ENCODE measurements at regions not wholly inside any gene's neighbourhood (a gene's known extent, or its start where the extent isn't known, plus 50 kb on each side); places are given as distances from the start of the nearest gene placed in this dataset.

DNA sequence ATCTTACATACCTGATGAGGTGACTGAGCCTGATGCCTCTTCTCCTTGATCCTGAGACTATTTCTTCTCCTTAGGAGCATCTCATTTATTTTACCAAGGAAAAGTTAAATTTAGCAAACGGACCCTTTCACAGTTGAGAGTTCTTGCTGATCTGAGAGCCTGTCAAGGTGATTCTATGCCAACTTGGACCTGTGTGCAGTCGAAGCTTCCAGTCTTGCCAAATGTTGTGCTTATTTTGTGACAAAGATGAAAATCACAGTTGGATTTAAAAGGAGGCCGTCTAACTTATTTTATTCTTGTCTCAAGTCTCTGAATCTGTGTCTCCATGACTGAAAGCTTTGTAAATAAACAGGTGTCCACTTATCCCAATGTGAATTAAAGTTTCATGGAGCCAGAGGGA lies 296.3 kb upstream of the EPHA3 start:
- no peaks in the 10 kb centered on the region for H3K36me3 ChIP-seq (ENCODE audit: low read depth, low read length)
- H3K27me3 ChIP-seq (ENCODE audit: low read length) = no peaks in the 10 kb centered on the region
- H3K4me2 ChIP-seq (ENCODE audit: low read length) = no peak overlapping the region
- no peak for DNase-seq
- no peak overlapping the region for H2AFZ ChIP-seq (ENCODE audit: low read length)
- intact Hi-C loops (cut with micrococcal nuclease) = no loop called here
- H3K27ac ChIP-seq (ENCODE audit: low read length) = no peak overlapping the region
- H3K9ac ChIP-seq (ENCODE audit: low read length) = no peak overlapping the region
- no peak overlapping the region for H3K4me3 ChIP-seq (ENCODE audit: low read length)
- H3K9me3 ChIP-seq (ENCODE audit: low read length) = no peaks in the 10 kb centered on the region
- TF ChIP-seq, protein P1, sequence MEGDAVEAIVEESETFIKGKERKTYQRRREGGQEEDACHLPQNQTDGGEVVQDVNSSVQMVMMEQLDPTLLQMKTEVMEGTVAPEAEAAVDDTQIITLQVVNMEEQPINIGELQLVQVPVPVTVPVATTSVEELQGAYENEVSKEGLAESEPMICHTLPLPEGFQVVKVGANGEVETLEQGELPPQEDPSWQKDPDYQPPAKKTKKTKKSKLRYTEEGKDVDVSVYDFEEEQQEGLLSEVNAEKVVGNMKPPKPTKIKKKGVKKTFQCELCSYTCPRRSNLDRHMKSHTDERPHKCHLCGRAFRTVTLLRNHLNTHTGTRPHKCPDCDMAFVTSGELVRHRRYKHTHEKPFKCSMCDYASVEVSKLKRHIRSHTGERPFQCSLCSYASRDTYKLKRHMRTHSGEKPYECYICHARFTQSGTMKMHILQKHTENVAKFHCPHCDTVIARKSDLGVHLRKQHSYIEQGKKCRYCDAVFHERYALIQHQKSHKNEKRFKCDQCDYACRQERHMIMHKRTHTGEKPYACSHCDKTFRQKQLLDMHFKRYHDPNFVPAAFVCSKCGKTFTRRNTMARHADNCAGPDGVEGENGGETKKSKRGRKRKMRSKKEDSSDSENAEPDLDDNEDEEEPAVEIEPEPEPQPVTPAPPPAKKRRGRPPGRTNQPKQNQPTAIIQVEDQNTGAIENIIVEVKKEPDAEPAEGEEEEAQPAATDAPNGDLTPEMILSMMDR (conservative IDR thresholded peaks at IDR 0.05; ENCODE audit: low read depth, low read length) = no peak
- TF ChIP-seq EZH2phosphoT487 (IDR thresholded peaks at IDR 0.05; ENCODE audit: borderline replicate concordance, low read length) (no peak), EZH2 (IDR thresholded peaks at IDR 0.05; ENCODE audit: low read length, unreplicated experiment) (no peak)
- no TSS peak for BruUV-seq (replicated peaks)
- H3K79me2 ChIP-seq (ENCODE audit: low read length) = no peaks in the 10 kb centered on the region
- H4K20me1 ChIP-seq (ENCODE audit: low read length) = no peaks in the 10 kb centered on the region
- H3K4me1 ChIP-seq (ENCODE audit: insufficient read depth, low read length) = no peaks in the 10 kb centered on the region
- CTCF ChIA-PET = no interaction called here
- no peaks in the 10 kb centered on the region for H3K9me2 ChIP-seq (replicated peaks; ENCODE audit: low read length)
- ATAC-seq = no peak
- POLR2A ChIA-PET (ENCODE audit: unreplicated experiment) = no interaction called here
- H3F3A ChIP-seq (ENCODE audit: low read length, unreplicated experiment) = no peaks in the 10 kb centered on the region

DNA sequence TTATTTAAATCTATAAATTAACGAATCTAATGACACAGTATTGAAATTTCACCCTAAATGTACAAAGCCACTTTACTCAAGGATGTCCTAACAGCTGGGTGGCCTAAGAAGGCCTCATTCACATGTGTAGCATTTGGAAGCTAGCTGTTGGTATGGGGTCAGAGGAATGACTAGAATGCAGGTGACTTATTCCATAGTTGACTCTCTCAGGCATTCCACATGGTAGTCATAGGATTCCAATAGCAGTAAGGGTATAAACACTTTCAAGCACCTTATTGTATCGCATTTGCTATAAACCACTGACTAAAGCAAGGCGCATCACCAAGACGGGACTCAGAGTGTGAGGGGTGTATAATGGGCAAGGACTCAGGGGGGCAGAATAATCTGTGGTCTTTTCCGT lies 294.8 kb upstream of the EPHA3 start:
- H4K20me1 ChIP-seq (ENCODE audit: low read length) = no peaks in the 10 kb centered on the region
- H3K79me2 ChIP-seq (ENCODE audit: low read length) = no peaks in the 10 kb centered on the region
- DNase-seq (no peak), ATAC-seq (no peak)
- no peaks in the 10 kb centered on the region for H3K4me1 ChIP-seq (ENCODE audit: insufficient read depth, low read length)
- no peaks in the 10 kb centered on the region for H3K36me3 ChIP-seq (ENCODE audit: low read depth, low read length)
- no peaks in the 10 kb centered on the region for H3K9me2 ChIP-seq (replicated peaks; ENCODE audit: low read length)
- H3K4me2 ChIP-seq (ENCODE audit: low read length) = no peak overlapping the region
- H3K9me3 ChIP-seq (ENCODE audit: low read length) = no peaks in the 10 kb centered on the region
- no peak overlapping the region for H3K9ac ChIP-seq (ENCODE audit: low read length)
- no peaks in the 10 kb centered on the region; the same call in 1 of the 2 replicates for H3K27me3 ChIP-seq (ENCODE audit: low read length)
- H3F3A ChIP-seq (ENCODE audit: low read length, unreplicated experiment) = no peaks in the 10 kb centered on the region
- no peak for TF ChIP-seq EZH2 (IDR thresholded peaks at IDR 0.05; ENCODE audit: low read length, unreplicated experiment)
- TF ChIP-seq, protein P1 (conservative IDR thresholded peaks at IDR 0.05; ENCODE audit: low read depth, low read length) = no peak
- no peak for TF ChIP-seq EZH2phosphoT487 (IDR thresholded peaks at IDR 0.05; ENCODE audit: borderline replicate concordance, low read length)
- H3K27ac ChIP-seq (ENCODE audit: low read length) = no peak overlapping the region
- no peak overlapping the region for H3K4me3 ChIP-seq (ENCODE audit: low read length)
- POLR2A ChIA-PET (ENCODE audit: unreplicated experiment) = no interaction called here
- intact Hi-C loops (cut with micrococcal nuclease) = no loop called here
- no peak overlapping the region for H2AFZ ChIP-seq (ENCODE audit: low read length)
- CTCF ChIA-PET = no interaction called here
- BruUV-seq (replicated peaks) = no TSS peak

DNA sequence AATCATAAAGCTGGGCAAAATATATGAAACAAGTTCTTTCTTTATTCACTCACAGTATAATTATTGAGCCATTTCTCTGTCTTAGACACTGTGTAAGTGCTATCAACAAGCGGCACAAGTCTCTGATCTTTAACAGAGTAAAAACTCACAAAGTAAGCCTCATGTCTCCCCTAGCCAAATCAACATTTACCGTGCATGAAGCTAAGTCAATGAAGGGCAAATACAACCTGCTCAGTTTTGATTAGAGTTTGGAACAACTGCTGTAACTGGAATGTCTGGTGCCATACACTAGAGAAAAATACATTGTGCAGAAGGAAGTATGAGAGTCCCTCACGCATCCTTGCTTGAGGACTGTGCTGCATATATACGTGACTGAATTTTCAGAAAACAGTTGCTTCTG lies 291.0 kb upstream of the EPHA3 start:
- no peaks in the 10 kb centered on the region for H3F3A ChIP-seq (ENCODE audit: low read length, unreplicated experiment)
- H3K79me2 ChIP-seq (ENCODE audit: low read length) = no peaks in the 10 kb centered on the region
- ChIA-PET CTCF (no interaction called here), POLR2A (ENCODE audit: unreplicated experiment) (no interaction called here)
- intact Hi-C loops (cut with micrococcal nuclease) = no loop called here
- H4K20me1 ChIP-seq (ENCODE audit: low read length) = no peaks in the 10 kb centered on the region
- H3K4me1 ChIP-seq (ENCODE audit: insufficient read depth, low read length) = no peaks in the 10 kb centered on the region
- no peak for DNase-seq
- no peak overlapping the region for H3K4me3 ChIP-seq (ENCODE audit: low read length)
- H3K9me2 ChIP-seq (replicated peaks; ENCODE audit: low read length) = no peaks in the 10 kb centered on the region
- H3K9ac ChIP-seq (ENCODE audit: low read length) = no peak overlapping the region
- H3K27me3 ChIP-seq (ENCODE audit: low read length) = no peaks in the 10 kb centered on the region; the same call in 1 of the 2 replicates
- H3K9me3 ChIP-seq (ENCODE audit: low read length) = no peaks in the 10 kb centered on the region
- H2AFZ ChIP-seq (ENCODE audit: low read length) = no peak overlapping the region
- no peak for ATAC-seq
- no peak for TF ChIP-seq EZH2 (IDR thresholded peaks at IDR 0.05; ENCODE audit: low read length, unreplicated experiment)
- TF ChIP-seq, protein P1 (conservative IDR thresholded peaks at IDR 0.05; ENCODE audit: low read depth, low read length) = no peak
- no peak for TF ChIP-seq EZH2phosphoT487 (IDR thresholded peaks at IDR 0.05; ENCODE audit: borderline replicate concordance, low read length)
- BruUV-seq (replicated peaks) = no TSS peak
- no peak overlapping the region for H3K27ac ChIP-seq (ENCODE audit: low read length)
- H3K4me2 ChIP-seq (ENCODE audit: low read length) = no peak overlapping the region
- H3K36me3 ChIP-seq (ENCODE audit: low read depth, low read length) = no peaks in the 10 kb centered on the region

Measured in PC-3 (cell line).